HuH-7 (cell line): ENCODE measurements at regions not wholly inside any gene's neighbourhood (a gene's known extent, or its start where the extent isn't known, plus 50 kb on each side); places are given as distances from the start of the nearest gene placed in this dataset.

ENCODE experiments used
- DNase-seq: peaks from one replicate; pipeline ENCODE4 v3.0.0; 2011; ENCODE audit warnings: low spot score

GRCh38 chr5:174191850-174192655, 146.5 kb downstream of the NSG2 start:
- no peak for DNase-seq

DNA sequence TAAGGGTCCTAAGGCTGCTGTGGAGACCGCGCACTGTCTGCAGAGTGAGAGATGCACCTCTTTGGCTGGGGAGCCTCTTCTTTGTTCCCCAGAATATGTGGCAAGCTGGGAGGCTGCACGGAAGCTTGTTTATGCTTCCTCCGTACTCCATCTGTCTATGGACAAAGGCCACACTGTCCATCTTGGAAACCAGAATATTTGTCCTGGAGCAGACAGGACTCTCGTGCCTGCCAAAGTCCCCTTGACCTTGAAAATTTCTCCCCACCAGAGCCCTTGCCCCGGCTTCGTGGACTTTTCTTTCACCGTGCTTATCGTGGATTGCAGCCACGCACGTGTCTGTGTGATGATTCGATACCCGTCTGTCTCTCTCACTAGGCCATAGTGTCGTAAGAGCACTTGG, 147.4 kb downstream of the NSG2 start:
- no peak for DNase-seq

DNA sequence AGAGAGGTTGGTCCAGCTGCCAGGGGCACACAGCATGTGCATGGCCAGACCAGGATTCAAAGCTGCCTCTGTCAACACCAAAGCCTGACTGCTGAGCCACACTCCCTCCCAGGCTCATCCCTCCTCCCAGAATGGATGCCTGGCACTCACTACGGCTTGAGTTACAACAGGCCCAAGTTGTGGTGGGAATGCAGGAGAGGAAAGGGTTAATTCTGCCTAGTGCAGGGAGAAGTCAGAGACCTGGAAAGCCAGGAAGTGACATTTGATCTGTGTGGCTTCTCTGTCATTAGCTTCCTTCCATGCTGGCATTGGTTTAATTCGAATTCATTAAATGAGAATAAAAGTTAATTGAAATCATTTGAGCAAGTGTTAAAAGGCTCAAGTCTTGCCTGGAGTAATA, 150.0 kb downstream of the NSG2 start:
- no peak for DNase-seq

DNA sequence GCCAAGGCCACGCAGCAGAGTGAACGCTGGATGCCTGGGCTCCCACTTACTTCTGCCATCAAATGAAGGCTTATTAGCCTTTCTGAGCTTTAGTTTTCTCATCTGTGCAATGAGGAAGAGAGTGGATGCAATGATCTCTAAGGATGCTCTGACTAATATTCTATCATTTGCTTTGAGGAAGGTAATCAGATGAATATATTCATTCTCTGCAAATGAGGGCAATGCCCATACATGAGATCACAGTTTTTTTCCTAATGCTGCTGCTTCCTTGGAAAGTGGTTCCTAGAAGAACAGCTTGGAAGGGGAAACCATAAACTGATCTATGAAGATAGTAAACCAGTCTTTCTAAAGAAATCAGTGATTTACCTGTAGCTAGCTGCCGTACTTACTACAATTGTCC, 152.4 kb downstream of the NSG2 start:
- DNase-seq, result no peak

GRCh38 chr5:174198541-174198940, 153.0 kb downstream of the NSG2 start:
- no peak for DNase-seq

GRCh38 chr5:174202996-174203395, 157.5 kb downstream of the NSG2 start:
- no peak for DNase-seq

GRCh38 chr5:174204535-174205313, 159.2 kb downstream of the NSG2 start:
- no peak for DNase-seq

DNA sequence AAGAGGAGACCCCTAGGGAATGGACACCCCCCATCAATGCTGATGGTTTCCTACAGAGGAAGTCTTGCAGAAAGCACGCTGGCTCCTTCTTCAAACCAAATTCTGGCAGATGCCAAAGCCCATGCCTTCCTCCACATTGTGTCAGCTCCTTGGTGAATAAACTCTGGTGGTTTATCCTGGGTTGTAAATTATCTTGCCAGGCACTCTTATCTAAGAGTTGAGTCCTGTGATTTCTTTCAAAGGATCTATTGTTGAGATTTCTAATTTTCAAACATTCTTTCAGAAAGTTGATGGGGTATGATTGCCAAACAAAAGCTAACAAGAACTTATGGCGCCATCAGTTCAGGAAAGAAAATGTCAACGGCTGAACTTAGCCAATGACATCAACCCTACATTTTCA, 160.4 kb downstream of the NSG2 start:
- no peak for DNase-seq

DNA sequence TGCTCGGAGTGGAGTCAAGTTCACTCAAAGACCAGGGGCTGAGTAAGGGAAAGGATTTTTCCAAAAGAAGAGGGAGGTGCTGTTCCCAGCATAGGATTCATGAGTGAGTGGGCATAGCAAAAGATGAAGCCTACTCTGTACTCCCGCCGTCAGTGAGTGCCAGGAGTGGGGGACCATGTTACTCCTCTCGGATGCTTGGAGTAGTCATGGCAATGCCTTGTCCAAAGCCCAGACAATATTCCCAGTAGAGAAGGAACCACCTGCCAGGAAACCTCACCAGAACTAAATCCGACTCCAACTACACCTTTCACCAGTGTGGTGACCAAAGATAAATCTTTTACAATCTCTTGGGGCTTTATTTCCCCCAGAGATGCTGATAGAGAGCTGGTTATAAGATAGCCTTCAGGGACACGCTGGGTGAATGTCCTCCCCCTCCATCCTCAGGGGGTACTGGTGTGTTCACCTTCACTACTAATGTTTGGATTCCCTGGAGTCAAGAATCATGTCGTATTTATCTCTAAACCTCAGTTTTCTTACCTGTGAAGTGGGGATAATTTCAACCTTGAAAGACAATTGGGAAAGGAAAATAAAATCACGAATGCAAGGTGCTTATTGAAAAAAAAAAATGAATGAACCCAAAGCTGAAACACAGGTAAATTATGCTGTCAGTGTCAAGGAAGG, 165.2 kb downstream of the NSG2 start:
- no peak for DNase-seq

- no peak for DNase-seq
These were observed 165.7 kb downstream of the NSG2 start for GRCh38 chr5:174211277-174211626.

- DNase-seq, result no peak
These were observed 172.0 kb downstream of the NSG2 start for GRCh38 chr5:174217527-174217926.

- no peak for DNase-seq
These were observed 172.7 kb downstream of the NSG2 start for GRCh38 chr5:174218162-174218561.

DNA sequence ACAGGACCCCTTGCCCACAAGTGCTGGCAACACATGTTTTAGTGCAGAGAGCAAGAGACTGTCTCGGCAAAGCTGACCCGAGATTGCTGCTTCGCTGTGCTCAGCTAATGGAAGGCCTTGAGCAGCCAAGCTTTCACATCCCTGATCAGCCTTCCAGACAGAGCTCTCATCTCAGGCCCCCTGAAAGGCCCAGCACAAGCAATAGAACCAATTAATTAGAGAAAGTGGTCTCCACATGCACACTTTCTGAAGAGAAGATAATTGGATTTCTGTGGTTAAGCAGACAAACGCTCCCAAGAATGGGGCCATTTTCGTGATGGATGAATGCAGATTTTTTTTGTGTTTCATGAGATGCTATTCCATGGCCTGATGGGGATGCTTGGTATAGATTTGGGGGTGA, 174.9 kb downstream of the NSG2 start:
- DNase-seq, result no peak

DNA sequence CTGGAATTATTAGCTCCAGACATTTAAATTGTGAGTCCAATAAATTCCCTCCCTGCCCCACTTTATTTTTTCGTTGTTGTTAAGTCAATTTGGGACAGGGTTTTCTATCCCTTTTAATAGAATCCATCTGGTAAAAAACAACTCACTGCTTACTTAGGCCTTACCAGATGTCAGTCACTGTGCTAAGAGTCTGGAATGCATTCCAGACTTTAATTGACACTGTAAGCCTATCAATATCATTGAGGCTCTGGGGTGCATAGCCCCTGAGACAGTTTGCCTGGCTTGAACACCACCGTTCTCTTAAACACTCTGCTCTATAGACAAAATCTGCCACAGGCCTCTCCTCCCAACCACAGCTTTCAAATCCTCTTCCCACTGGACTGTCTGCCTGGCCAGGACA, 175.9 kb downstream of the NSG2 start:
- DNase-seq, result no peak

- no peak for DNase-seq
These were observed 176.4 kb downstream of the NSG2 start for GRCh38 chr5:174221946-174222345.

GRCh38 chr5:174222891-174223290, 177.4 kb downstream of the NSG2 start:
- no peak for DNase-seq

GRCh38 chr5:174223355-174223754, 177.8 kb downstream of the NSG2 start:
- no peak for DNase-seq

DNA sequence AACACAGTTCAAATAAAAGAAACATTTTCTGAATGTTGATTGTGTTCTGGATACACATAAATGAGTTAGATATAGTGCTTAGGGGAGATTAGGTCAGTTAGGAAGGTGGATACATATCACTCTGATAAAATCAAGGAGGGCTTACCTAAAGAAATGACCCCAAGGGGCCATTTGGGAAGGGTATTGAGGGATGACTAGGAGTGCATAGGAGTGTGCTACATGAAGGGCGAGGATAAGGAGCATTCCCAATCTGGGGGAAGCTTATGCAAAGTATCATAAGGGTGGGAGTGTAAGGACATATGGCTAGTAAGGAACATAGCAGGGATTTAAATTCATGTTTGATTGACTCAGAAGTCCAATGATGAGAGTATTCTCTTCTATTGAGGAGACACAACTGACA, 183.6 kb downstream of the NSG2 start:
- no peak for DNase-seq

DNA sequence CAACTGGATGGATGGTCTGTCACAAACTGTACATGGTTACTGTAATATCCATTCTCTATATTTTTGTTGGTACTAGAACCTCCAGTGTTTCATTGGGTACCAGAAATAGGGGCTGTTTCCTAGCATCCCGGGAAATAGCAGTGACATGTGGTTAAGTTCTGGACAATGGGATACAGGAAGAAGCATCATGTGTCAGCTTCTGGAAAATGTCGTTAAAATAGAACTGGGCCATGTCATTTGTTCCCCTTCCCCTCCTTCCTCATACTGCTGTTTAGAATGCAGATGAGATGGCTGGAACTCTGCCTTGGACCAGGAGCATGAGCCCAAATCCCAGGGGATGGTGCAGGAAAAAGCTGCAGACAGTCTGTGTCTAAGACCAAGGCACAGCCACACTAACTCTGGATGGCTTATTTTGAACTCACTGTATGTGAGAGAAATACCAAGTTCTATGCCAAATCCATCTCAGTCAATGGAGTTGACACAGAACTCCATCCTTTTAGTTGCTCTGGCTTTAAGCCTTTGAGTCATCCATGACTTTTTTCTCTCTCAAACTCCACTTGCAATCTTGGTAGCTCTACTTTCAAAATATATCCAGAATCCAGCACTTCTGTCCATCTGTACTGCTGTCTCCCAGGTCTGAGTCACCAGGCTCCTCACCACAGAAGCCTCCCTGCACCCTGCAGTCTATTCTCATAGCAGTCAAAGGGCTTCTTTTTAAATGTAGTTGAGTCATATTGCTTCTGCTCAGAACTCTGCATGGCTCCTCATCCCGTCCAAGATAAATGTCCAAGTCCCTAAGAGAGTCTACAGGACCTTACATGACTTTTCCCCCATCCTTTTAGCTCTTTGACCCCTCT, 184.2 kb downstream of the NSG2 start:
- DNase-seq, result no peak

DNA sequence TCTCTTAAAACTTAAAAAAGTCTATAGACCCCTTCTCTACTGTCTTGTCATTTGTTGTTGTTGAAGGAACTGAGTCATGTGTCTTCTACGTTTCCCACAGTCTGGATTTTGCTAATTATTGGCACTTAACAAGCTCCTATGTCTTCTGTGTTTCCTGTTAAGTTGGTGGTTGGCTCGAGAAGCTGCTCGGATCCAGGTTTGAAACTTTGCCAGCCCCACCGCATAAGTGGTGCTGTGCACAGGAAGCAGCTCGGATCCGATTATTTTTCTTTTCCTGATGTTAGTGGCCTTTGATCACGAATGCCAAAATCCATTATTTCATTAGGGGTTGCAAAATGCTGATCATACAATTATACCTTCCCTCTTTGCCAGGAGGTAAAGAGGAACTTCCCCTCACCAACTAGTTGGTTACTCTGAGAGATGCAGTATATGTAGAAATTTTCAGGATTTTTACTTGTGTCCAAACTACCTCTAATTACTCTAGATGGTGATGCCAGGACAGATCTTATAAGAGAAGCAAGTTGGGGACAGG, 186.5 kb downstream of the NSG2 start:
- no peak for DNase-seq

DNA sequence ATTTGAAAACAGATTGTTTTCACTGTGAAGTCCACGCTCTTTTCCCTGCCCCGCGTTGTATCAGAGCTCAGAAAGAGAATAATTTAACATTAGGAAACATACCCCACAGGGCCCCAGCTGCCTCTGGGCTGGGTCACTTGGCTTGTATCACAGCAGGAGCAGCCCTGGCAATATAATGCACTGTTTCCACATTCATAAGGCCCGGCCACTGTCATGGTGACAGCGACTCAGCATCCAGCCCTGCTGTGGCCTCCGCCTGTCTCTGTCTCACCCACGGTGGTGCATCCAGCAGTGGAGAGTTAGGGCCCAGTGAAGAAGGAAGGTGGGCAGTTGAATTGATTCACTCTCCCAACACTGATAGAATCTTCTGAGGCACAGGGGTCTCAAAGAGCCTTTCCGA, 188.9 kb downstream of the NSG2 start:
- DNase-seq, result no peak
